ENCODE measurements at regions not wholly inside any gene's neighbourhood (a gene's known extent, or its start where the extent isn't known, plus 50 kb on each side); places are given as distances from the start of the nearest gene placed in this dataset.

GRCh38 chr5:114561415-114561814, 199.5 kb downstream of the KCNN2 start:
- Histone ChIP-seq H3K4me3 (ENCODE audit: low read depth in 1 of 3, low read length in 3 of 3) (no peak overlapping the region), H3K9me3 (ENCODE audit: control insufficient read depth in 2 of 2, insufficient read depth in 1 of 2, low read depth in 1 of 2, low read length in 1 of 2) (peaks cover 0 to 7% of the 10 kb centered on the region in 2 donors), H3K4me1 (ENCODE audit: control insufficient read depth in 3 of 3, insufficient read depth in 2 of 3, low read depth in 1 of 3, low read length in 2 of 3) (no peaks in the 10 kb centered on the region), H3K36me3 (ENCODE audit: control insufficient read depth in 3 of 3, insufficient read depth in 2 of 3, low read depth in 1 of 3, low read length in 3 of 3) (no peaks in the 10 kb centered on the region), H3K27me3 (ENCODE audit: control insufficient read depth in 3 of 3, insufficient read depth in 3 of 3, low read length in 3 of 3) (no peaks in the 10 kb centered on the region), H3K27ac (ENCODE audit: low read depth in 1 of 3, low read length in 2 of 3) (no peak overlapping the region)
- DNase-seq (no peak), FAIRE-seq (no peak)
- 26 to 55% (median 45%) methylated on average over 4 of the region's 4 CpGs for WGBS, 3 donors

Measured in small intestine (tissue), 7 donors.